ENCODE measurements at regions not wholly inside any gene's neighbourhood (a gene's known extent, or its start where the extent isn't known, plus 50 kb on each side); places are given as distances from the start of the nearest gene placed in this dataset.

- TF ChIP-seq EZH2phosphoT487 (IDR thresholded peaks at IDR 0.05; ENCODE audit: low read depth, severe bottlenecking, unreplicated experiment) (no peak), CTCF (IDR thresholded peaks at IDR 0.05; ENCODE audit: poor library complexity) (no peak), EZH2 (IDR thresholded peaks at IDR 0.05; ENCODE audit: borderline replicate concordance) (no peak)
Measured at GRCh38 chr6:168139121-168139520, 60.1 kb upstream of the FRMD1 start.

All from hepatocyte (in vitro differentiated cells).